ENCODE measurements at regions not wholly inside any gene's neighbourhood (a gene's known extent, or its start where the extent isn't known, plus 50 kb on each side); places are given as distances from the start of the nearest gene placed in this dataset.

GRCh38 chr10:3016016-3016415, 51.3 kb upstream of the PFKP start:
- H3K27ac ChIP-seq = no peak overlapping the region
- no peaks in the 10 kb centered on the region for H3K36me3 ChIP-seq
- intact Hi-C loops (cut with DNase I) = no loop called here
- no peak for DNase-seq
- no peak overlapping the region for H3K4me3 ChIP-seq
- ATAC-seq = no peak
- no peak for TF ChIP-seq CTCF (IDR thresholded peaks at IDR 0.05)
- H3K27me3 ChIP-seq = peaks cover 0 to 44% of the 10 kb centered on the region in 2 donors
- H3K9me3 ChIP-seq = peaks cover 0 to 3% of the 10 kb centered on the region in 2 donors
- H3K4me1 ChIP-seq = no peaks in the 10 kb centered on the region

- ATAC-seq (no peak), DNase-seq (no peak)
- no peaks in the 10 kb centered on the region for H3K36me3 ChIP-seq
- intact Hi-C loops (cut with DNase I) = no loop called here
- H3K4me3 ChIP-seq = no peak overlapping the region
- H3K27me3 ChIP-seq = peaks cover 0 to 49% of the 10 kb centered on the region in 2 donors
- no peak overlapping the region for H3K27ac ChIP-seq
- no peaks in the 10 kb centered on the region for H3K4me1 ChIP-seq
- TF ChIP-seq CTCF (IDR thresholded peaks at IDR 0.05) = no peak
- peaks cover 0 to 3% of the 10 kb centered on the region in 2 donors for H3K9me3 ChIP-seq
These were observed 52.4 kb upstream of the PFKP start for GRCh38 chr10:3014968-3015367.

GRCh38 chr10:3012223-3012622, 55.1 kb upstream of the PFKP start:
- Histone ChIP-seq H3K4me1 (no peaks in the 10 kb centered on the region), H3K36me3 (no peaks in the 10 kb centered on the region), H3K4me3 (no peak overlapping the region), H3K27ac (no peak overlapping the region), H3K9me3 (peaks cover 0 to 3% of the 10 kb centered on the region in 2 donors), H3K27me3 (peaks cover 0 to 70% of the 10 kb centered on the region in 2 donors)
- ATAC-seq (no peak), DNase-seq (no peak)
- intact Hi-C loops (cut with DNase I) = no loop called here
- no peak for TF ChIP-seq CTCF (IDR thresholded peaks at IDR 0.05)

- no peak for TF ChIP-seq CTCF (IDR thresholded peaks at IDR 0.05)
- no peaks in the 10 kb centered on the region for H3K4me1 ChIP-seq
- peaks cover 0 to 79% of the 10 kb centered on the region in 2 donors for H3K27me3 ChIP-seq
- intact Hi-C loops (cut with DNase I) = no loop called here
- ATAC-seq (no peak), DNase-seq (no peak)
- H3K9me3 ChIP-seq = peaks cover 0 to 3% of the 10 kb centered on the region in 2 donors
- H3K36me3 ChIP-seq = no peaks in the 10 kb centered on the region
- no peak overlapping the region for H3K4me3 ChIP-seq
- H3K27ac ChIP-seq = no peak overlapping the region
These were observed 56.4 kb upstream of the PFKP start for GRCh38 chr10:3010816-3011460.

- TF ChIP-seq CTCF (IDR thresholded peaks at IDR 0.05) = no peak
- Histone ChIP-seq H3K27me3 (peaks cover 0 to 79% of the 10 kb centered on the region in 2 donors), H3K27ac (no peak overlapping the region), H3K9me3 (peaks cover 0 to 3% of the 10 kb centered on the region in 2 donors), H3K4me3 (no peak overlapping the region), H3K4me1 (no peaks in the 10 kb centered on the region), H3K36me3 (no peaks in the 10 kb centered on the region)
- DNase-seq (no peak), ATAC-seq (no peak)
- intact Hi-C loops (cut with DNase I) = no loop called here
These were observed 57.0 kb upstream of the PFKP start for GRCh38 chr10:3010334-3010733.
